Stimulated activated CD8-positive, alpha-beta memory T cell treated with anti-CD3 and anti-CD28 coated beads, Interleukin-7, amount 100 ng/mL, for 4 hours (primary cell): ENCODE measurements at regions not wholly inside any gene's neighbourhood (a gene's known extent, or its start where the extent isn't known, plus 50 kb on each side); places are given as distances from the start of the nearest gene placed in this dataset.

Experiments
- DNase-seq, 2 donors: peaks; one replicate each; pipeline ENCODE4 v3.0.0-alpha.2; 2020; ENCODE audit warnings: low read depth in 2 of 2

- no peak for DNase-seq
These were observed 1137.1 kb downstream of the OLFM4 start for GRCh38 chr13:54165581-54166215.

DNA sequence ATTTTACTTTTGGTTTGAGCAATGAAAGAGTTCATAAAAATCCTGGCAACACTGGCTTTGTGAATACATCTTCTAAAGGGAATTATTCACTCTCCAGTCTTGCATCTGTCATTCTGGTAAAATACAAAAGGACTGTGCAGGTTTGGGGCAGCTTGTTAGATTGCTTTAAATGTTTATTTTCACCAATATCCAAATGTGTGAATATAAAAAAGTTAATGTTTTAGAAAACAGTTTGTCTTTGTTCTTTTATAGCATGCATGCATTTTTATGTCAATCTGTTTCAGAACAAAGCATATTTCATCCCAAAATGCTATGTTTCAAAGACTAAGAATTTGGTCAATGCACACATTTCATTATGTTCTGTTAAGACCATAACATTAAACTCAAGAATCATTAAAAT is 1145.4 kb downstream of the OLFM4 start:
- DNase-seq, result no peak

DNA sequence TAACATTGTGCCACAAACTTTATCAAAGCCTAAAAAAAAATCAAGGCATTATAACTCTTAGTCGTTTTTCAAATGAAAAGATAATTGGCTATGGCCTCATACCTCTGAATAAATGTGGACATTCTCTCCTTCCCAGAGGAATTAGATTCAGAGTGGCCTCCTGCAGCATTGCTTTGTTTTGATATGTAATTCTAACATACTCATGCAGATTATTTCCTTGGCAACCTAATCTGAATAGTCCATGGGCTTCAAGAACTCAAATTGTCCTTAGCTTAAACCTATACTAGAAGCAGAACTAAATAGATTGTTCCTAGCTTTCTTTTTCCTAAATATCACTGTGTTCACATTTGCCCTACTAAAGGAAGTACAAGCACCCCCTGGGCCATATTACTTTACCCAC is 1146.9 kb downstream of the OLFM4 start:
- DNase-seq, result no peak

DNA sequence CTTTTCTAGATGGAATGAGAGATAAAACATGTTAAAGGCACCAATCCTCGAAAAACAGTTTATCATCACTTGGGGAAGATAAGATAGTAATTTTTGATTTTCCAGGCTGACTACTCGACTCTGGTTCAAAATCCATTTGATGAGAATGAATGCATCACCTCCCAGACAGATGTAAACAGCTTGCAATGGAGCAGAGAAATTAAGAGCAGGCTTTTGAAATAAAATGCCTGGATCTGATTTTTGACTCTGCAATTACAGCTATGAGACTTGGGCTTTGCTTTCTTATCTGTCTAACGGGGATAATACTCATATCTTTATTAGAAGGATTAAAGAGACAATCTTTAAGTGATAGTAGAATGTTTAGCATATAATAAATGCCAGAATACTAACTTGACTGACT is 1148.9 kb downstream of the OLFM4 start:
- DNase-seq, result no peak

GRCh38 chr13:54183166-54183565 is 1154.6 kb downstream of the OLFM4 start:
- DNase-seq, result no peak

- no peak for DNase-seq
These were observed 1155.1 kb downstream of the OLFM4 start for GRCh38 chr13:54183728-54184127.

DNA sequence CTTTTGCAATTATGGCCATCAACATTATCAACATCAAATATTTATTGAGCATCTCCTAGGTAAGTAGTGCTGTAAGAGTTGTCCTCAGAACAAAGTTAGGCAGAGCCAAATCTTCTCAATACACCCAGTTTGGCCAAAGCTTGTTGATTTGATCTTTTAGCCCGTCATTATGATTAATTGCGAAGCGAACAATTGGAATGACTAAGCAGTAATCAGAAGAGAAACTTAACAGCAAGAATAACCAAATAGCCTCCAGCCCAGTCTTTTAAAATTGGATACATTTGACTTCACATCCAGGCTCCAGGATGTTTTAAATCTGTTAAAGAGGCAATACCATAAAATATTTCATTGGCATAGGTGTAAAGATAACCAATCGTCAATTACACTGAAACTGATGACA is 1156.0 kb downstream of the OLFM4 start:
- no peak for DNase-seq

DNA sequence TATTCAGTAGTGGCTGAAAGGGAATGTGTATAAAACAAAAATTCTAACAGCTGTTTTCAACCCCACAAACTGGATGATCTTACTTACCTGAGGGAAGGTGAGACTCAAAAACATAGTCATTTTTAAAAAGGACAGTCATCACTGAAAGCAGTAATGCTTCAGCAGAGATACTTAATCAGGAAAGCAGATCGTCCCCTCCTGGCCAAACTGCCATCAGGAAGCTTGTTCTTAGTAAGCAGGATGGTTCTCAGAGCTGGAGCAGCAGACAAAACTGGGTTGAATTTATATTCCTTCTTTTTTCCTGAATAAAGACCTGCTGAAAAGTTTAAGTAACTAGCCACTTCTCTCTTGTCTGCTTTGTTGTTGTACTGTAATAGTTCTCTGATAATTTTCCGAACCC is 1156.5 kb downstream of the OLFM4 start:
- no peak for DNase-seq

- no peak for DNase-seq
These were observed 1157.2 kb downstream of the OLFM4 start for GRCh38 chr13:54185785-54186184.

DNA sequence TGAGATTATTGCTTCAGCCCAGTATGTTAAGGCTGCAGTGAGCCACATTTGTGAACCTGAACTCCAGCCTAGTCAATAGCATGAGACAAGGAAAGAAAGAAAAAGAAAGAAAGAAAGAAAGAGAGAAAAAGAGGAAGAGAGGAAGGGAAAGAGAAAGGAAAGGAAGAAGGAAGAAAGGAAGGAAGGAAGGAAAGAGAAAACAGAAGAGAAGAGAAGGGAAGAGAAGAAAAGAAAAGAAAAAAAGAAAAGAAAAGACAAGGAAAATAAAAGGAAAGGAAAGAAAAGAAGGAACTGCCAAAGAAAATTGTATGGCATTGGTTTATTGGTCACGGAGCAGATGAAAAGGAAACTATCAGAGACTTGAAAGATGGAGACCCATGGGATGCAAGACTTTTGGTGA is 1158.8 kb downstream of the OLFM4 start:
- DNase-seq, result no peak

DNA sequence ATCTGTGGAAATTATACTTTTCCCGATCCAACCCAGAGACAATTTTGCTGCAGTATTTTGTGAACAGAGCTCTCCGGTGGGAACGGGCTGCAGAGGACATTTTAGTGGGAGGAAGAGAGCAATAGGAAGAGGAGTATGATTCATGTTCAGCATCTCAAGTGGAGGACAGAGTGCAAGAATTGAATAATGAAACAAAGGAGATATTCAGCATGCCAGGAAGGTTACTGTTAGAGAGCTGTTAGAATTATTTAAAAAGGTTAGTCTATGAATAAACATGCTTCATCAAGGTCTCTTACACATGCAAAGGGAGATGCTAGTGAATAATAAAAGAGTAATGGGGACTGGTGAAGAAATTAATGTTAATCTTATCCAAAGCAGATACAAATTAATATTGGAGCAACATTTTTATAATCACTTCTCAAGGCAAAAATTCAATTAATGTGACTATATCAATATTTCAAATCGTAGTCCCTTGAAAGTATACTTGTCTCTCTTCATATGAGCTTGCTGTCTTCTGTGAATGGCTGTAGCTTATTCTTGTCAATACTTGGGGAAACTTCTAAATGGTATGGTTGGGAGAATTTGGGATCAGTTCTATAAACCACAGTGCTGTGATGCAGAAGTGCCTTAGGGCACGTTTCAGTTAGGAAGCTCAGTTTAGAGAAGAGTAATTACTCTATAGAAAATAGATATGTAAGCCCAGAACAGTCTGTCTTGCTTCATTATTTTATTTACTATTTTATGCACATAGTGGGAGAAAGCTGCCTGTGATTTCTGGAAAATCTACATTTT is 1165.8 kb downstream of the OLFM4 start:
- no peak for DNase-seq

GRCh38 chr13:54196684-54197083 is 1168.1 kb downstream of the OLFM4 start:
- DNase-seq, result no peak

- no peak for DNase-seq
These were observed 1170.3 kb downstream of the OLFM4 start for GRCh38 chr13:54198911-54199310.

- DNase-seq, result no peak
These were observed 1178.0 kb downstream of the OLFM4 start for GRCh38 chr13:54206626-54207025.

DNA sequence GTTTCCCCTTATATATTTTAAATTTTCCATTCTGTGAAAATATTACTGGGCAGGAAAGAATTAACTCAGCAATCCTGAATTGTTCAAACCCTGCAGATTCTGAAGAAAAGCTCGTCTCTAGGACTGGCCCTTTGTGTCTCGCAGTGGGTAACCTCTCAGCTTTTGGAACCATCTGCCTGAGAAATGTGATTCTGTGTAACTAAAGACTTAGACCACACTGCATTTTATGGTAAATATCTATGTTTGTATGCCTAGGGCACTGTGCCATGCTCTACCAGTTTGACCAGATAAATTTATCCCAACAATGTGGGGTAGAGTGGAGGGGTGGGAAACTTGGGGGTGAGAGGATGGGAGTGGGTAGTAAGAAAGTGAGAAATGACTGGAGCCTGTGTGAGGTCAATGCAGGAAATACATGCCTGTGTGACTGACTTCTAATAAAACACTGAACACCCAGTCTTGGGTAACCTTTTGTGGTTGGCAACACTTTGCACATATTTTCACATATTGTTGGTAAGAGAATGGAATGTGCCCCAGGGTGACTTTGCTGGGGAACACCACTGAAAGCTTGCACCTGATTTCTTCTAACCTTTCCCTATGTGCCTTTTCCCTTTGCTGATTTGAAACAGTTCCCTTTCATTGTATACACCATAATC is 1181.9 kb downstream of the OLFM4 start:
- no peak for DNase-seq

- DNase-seq, result no peak
These were observed 1187.6 kb downstream of the OLFM4 start for GRCh38 chr13:54216221-54216620.

- DNase-seq, result no peak
These were observed 1198.3 kb downstream of the OLFM4 start for GRCh38 chr13:54226876-54227275.

- DNase-seq, result no peak
These were observed 1204.1 kb downstream of the OLFM4 start for GRCh38 chr13:54232700-54233099.

DNA sequence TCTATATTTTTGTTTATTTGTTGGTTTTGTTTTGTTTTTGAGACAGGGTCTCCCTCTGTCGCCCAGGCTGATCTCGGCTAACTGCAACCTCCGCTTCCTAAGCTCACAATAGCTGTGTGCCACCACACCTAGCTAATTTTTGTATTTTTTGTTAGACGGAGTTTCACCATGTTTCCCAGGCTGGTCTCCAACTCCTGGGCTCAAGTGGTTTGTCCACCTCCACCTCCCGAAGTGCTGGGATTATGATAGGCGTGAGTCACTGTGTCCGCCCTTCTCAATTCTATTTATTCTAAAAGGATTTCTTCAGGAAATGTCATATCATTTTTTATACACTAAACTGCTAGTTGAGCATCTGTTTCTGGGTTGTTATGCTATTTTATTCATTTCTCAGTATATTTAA is 1206.0 kb downstream of the OLFM4 start:
- no peak for DNase-seq

- no peak for DNase-seq
These were observed 1213.1 kb downstream of the OLFM4 start for GRCh38 chr13:54241719-54242118.

DNA sequence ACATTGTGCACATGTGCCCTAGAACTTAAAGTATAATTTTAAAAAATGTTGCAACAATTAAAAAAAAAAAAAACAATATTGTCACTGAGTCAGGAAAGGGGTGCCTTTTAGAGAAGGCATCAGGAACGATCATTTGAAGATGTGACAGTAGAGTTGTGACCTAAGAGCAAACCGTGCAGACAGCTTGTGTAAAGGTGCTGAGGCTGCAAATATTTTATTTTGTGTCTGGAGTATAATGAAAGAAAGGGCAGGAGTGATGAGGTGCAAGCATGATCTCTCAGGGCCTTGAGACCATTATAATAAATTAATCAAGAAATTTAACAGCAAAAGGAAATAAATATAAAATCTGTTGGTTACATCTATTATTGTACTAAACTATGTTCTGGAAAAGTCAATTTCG is 1219.7 kb downstream of the OLFM4 start:
- DNase-seq, result no peak

- DNase-seq, result no peak
These were observed 1233.2 kb downstream of the OLFM4 start for GRCh38 chr13:54261856-54262255.

- DNase-seq, result no peak
These were observed 1235.3 kb downstream of the OLFM4 start for GRCh38 chr13:54263868-54264267.
